UCSD-AML1 (cell line): ENCODE measurements at regions not wholly inside any gene's neighbourhood (a gene's known extent, or its start where the extent isn't known, plus 50 kb on each side); places are given as distances from the start of the nearest gene placed in this dataset.
"Not testable (repeated sequence)": the region's sequence is repeated elsewhere in the genome, so short reads cannot be mapped to it uniquely, and the experiment has no call there.

ENCODE experiments used
- DNase-seq: peaks from one replicate; lab custom pipeline; 2025; ENCODE audit not compliant: unreplicated experiment; lab: John Stamatoyannopoulos, UW

DNA sequence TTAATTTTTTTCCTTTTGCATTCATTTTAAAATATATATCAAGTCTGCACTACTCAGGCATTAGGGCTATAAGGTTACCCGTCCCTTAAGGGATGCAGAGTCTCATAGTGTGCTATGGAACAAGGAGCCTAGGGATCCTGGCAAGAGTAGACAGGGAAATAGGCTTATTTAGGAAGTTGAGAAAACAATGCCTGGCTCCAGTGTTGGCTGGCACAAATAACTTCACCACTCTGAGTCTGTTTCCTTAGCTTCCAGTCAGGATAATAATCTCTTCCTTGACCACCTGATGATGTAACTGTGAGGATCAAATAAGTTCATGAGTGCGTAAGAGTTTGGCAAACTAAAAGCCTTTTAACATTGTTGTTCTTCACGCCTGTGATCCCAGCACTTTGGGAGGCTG is 540.8 kb upstream of the IL12A start:
- no peak for DNase-seq

DNA sequence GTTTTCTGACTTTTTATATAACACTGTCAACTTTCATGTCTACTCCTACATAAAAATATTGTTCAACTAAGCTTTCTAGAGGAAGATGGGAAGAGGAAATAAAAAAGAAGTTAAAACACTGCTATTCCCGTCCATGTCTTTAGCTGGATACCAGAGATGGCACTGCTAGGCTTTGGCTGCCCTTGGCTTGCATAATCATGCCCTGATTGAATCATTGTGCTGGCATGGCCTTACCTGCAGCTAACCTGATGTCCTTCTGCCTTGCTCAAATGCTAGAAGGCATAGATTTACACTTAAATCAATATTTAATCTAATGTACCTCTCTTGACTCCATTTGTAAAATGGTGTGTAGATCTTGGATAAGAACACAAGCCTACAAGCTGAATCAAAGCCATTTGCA is 539.7 kb upstream of the IL12A start:
- no peak for DNase-seq

DNA sequence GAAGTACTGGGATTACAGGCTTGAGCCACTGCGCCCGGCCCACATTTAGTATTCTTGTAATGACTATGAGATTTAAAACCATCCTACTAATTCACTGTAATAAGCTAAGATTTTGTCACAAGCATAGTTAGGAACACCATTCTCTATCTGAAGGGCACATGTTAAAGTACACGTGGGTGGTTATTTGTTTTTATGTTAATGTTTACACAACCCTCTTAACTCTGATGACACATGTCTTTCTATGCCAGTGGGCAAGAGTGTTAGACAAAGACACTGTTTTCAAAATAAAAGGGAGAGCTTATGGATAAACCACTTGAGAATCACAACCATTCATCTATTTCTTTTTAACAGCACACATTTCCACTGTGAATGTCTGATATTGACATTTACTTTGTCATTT is 537.6 kb upstream of the IL12A start:
- no peak for DNase-seq

DNA sequence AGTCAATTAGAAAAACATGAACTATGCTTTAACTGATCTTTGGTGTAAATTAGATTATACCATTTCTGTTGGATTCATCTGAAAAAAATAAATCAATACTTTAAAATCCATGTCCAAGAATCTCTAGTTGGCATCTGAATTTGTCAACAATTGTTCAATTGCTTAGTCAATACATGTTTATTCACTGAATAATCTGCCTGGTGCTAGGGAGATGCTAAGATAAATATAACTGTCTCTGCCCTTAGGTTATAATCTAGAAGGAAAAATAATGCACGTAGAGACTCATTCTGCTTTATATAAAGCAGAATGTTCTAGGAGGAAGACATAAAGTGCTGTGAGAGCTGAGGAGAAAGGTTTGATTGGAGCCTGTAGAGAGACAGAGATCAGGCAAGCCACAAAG is 537.2 kb upstream of the IL12A start:
- no peak for DNase-seq

DNA sequence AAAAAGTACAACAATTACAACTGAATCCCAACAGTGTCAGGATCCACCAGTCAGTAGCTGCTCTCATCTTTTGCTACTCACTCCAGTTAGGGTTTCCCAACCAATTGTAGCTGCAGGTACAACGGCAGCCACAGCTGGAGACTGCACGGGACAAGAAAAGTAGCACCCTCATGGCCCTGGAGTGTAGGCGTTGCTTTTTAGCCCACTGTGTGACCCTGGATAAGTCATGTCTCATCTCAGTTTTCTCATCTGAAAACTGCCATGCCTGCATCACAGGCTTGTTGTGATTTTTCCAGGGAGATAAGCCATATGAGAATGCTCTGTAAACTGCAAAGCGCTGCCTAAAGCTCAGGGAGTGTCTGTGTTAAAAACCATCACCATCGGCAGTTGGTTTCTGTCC is 535.6 kb upstream of the IL12A start:
- DNase-seq: no peak

DNA sequence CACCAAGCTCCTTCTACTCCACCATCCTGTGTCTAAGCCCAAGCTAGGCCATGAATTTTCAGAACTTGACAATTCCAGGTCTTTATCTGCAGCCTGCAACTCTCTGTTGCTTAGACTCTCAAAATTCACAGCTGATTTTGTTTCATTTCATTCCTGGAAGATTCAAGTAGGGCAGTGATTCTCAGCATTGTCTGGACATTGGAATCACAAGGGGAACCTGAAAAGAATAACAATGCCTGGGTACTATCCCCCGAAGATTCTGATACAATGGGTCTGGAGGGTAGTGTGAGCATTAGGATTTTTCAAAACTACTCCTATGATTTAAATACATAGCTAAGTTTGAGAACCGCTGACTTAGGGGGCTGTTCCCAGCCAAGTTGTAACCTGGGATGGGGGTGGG is 534.7 kb upstream of the IL12A start:
- DNase-seq: no peak

DNA sequence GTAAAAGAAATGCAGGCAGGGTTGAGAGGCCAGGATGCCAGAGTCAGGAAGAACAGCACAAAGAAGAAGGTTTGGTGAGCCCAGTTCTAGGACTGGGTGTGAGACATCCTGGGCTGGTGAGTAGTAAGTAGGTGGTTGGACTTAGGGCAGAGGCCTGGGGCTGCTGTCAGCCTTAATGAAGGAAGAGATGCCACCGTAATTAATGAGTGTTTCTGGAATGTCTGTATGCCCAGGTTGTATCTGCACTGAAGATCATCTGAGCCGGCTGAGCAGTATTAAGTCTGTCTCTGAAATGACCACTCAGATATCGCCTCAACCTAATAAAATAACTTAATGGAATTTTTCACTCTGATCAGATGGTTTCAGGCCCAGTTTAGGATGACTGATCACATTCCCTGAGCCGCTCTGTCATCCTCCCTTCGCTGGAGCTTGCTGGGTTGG is 532.9 kb upstream of the IL12A start:
- DNase-seq: no peak

DNA sequence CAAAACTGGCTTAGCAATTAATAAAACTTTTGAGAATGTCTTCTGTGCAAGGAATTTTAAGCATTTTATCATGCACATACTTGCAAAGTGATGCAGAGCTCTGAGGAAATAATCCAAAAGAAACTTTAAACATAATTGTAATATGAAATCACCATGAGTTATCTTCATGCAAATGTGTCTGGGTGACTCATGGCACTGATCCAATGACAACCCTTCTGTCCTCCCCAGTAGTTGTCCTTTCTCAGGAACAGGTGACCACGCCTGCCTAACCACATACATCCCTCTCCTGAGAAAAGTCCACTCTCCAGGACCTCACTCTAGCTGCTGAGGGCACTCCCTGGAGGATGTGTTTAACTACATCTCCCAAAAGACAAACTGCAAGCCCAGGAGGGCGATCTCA is 530.6 kb upstream of the IL12A start:
- no peak for DNase-seq

DNA sequence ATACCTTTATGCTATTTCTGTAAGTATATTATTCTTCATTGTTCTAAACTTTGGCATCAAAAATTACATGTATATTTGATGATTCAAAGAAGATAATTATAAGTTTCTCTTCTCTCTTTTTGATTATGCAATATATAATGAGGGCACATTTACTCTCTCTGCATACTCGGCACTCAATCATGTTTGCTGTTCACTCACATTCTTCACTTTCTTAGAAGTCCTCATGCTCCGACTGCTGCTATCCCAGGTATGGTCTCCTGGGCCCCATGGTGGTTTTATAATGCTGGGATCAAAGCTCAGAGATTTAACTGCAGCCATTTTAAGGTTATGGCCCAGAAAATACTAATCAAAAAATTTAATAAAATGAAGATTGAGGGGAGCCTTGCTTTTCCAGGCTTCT is 529.7 kb upstream of the IL12A start:
- DNase-seq: no peak

DNA sequence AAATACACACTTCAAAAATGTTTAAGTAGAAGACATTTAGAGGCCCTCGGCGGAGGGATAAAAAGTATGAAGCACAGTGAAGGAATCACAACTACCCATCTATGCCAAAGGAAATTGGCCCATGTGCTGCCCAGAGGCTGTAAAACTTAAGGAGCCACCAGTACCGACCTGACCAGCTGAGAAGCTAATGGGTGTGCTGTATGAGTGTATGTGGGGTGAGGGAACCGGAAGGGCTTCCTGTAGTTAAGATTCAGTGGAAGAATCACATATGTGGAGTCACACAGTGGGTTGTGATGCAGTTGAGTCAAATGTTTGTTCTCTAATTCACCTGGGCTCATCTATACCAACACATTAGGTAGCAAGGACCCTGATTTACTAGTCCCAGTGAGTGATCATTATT is 516.0 kb upstream of the IL12A start:
- no peak for DNase-seq

DNA sequence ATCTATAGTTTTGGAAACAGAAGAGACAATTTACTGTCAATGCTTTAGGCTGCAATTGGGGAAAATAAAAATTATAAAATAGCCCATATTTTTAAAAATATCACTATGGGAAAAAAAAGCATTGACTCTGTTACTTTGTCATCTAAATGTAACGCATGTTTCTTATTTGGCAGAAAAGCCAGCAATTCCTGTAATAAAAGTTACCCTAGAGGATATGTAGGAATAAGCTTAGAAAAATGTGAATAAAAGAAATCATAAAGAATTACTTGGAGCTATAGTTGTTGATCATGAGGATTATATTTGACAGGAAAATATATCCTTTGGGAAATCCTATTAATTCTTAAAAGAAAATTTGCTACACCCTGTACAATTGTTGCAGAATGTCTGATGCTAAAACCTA is 515.4 kb upstream of the IL12A start:
- DNase-seq: no peak

DNA sequence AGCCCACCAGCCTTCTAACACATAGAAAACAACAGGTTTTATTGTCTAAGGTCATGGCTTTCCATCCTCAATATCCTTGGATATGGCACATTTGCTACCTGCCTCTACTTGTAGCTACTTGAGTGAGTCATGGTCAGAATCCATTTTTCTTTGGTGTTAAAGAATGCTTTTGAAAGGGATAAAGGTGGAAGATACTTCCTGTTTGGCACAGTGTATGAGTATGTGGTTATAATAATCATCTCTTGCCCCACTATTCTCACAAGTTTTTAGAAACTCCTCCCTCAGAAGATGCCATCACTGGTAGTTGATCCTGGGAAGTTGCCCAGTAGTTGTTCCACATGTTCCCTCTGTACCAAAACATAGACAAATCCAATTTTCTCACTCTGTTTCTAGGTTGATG is 508.6 kb upstream of the IL12A start:
- DNase-seq: no peak

DNA sequence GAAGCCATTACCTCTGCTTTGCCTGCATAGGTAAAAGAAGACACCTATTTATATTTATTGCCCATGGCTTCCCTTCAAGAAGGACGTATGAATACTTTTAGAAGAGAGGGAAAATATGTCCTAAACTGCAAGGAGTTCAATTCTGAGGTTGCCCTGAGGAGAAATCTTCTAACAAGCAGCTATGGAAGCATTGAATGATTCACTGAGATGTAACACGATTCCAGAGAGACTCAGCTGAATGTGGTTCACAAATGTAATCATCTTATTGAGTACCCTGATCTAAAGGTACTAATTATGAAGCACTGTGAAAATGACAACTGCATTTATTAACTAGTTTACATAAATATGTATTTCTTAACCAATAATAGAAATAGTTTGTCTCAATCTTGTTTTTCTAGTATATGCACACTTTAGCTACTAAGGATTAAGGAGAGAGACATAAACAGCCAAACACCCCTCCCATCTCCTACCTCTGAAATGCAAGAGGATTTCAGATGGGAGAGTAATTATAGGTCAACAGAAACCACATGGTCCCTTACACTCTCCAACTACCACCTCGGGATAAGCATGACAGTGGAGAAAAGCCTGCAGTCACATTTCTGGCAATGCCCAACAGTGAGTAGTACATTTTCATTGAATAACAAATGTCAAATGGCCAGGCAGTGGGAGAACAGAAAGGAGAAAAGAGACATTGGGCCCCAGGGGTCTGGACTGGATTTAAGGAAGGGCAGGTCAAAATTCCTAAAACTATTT is 506.2 kb upstream of the IL12A start:
- DNase-seq: no peak

DNA sequence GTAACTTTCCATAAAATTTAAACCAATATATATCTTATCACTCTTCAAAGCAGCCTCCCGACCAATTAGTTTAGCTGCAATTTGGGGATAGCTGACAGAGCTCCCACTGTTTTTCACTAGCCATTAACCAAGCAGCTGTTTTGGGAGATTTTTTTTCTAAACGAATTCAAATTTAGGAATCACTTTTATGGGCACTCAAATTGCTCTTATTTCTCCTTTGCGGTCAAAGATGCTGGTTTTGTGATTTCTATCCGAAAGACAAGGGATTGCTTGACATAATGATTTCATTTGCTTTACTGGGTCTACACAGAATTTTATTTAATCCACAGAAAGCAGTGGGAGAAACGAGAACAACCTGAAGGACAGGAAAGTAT is 505.7 kb upstream of the IL12A start:
- DNase-seq: no peak

DNA sequence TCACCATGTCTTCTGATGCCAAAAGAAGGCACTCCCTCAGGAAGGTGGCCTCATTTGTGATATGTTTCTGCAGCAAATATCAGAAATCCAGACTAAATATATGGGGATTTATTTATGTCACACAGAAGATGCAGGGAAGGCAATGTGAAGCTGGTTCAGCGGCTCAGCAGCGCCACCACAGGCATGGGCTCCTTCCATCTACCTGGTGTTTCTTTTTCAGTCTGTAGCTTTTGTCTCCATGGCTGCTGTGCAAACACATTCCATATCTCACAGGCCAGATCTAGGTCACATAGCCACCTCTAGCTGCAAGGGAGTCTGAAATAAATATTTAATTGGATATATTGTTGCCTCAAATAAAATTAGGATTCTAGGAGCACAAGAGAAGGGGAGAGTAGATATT is 502.1 kb upstream of the IL12A start:
- DNase-seq: no peak

DNA sequence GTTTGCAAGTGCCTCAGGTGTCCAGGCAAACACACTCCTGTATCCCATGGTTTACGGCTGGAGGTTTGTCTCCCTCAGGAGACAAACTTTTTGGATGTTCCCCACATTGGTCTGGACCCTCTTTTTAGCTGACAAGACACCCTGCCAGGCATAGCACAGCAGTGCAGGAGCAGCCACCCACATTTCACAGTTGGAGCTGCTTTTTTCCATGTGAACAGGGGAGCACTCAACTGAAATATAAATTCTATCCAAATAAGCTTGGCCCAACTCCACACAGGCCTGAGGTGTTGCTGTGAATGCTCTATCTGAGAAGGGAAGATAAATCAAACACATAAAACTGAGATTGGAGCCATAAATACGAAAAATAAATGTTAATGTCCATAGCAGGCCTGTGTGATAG is 501.3 kb upstream of the IL12A start:
- DNase-seq: no peak

DNA sequence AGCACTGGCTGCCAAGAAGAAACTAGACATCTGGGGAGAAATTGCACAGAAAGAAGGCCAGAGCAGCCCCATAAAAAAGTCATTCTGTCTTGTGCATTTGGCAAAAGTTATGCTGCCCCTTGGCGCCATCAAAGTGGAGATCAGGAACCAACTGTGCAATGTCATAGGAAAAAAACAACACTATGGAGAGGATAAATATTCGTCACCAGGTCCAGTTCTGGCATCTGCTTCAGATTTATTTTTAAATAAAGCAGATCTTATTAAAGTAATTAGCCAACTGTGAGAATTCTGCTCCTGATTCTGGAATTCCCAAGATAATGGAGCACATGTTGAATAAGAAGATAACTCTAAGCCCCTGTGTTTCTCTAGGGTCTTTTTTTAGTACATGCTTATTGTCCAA is 500.0 kb upstream of the IL12A start:
- no peak for DNase-seq

DNA sequence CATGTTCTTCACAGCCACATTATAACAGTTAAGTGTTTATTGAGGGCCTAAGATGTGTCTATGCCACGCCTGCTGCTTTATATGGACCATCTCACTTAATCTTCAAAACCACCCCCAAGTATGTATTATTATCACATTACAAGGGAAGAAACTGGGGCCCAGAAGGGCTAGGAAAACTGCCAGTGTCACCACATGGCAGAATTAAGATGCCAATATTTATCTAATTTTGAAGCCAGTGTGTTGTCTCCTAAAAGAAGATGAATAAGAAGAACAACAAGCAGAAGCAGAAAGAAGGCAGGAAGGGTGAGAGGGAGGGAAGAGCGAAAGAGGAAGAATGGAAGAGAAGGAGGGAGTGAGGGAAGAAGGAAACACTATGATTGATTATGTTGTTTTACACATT is 491.3 kb upstream of the IL12A start:
- DNase-seq: no peak

DNA sequence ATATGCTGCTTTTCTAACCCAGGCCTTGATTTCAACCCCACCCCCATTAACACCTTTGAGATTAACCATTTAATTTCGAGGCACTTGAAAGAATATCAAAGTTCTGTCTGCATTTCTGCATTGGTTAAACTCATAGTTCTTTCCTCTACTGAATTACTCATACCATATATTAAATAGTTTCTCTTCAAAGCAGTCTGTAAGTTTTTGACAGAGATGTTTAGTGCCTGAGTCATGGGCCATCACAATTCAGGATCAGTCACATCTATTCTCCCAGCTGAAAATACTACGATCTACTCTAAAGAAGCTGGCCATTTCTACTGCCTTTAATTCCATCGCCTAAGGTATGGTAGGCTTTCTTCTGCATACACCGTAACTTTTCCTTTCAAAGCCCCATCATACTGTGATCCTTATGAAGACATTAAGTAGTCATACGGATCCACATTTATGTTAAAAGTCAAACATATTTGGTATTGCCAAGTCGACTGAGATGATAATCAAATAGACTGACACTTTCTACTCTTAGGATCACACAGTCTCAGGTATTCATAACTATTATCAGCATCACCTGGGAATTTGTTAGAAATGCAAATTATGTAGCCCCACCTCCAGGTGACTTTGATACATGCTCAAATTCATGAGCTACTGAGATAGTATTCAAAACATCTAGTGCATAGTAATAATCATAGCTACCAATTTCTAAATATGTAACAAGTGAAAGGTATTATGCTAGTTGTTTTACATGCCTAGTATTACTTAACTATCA is 489.4 kb upstream of the IL12A start:
- no peak for DNase-seq

DNA sequence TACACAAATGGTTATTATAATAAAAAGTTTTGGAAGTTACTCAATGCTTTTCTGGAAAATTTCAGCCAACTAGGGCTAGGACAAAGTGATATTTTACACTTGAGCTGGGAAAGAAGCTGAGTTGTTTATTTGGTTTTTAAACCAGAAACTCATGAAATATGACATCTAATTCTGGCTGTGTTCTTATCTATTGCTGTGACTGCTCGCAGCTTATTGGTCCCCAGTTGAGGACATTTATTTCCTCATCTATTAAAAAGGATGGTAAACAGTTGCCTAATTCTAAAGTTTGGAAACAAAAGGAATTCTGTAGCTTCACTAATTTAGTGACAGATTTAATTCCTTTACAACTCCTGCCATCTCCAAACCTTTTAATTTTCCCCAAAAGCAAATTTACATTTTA is 487.6 kb upstream of the IL12A start:
- no peak for DNase-seq

DNA sequence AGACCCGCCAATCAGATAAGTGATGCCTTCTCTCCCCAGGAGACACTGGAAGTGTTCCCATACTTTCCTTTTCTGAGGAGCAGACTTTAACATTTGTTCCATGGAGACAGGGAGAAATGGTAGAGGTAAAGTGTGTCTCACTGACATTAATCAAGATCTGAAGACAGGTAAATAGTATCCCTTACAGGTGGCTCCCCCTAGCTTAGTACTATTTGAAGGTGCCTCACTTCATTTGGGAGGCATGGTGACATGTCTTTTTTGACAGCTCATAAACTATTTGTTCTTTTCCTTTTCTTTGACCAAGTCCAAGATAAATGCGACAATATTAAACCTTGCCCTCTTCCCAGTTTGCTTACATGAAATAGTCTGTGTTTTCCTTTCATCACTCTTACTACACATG is 485.6 kb upstream of the IL12A start:
- no peak for DNase-seq

DNA sequence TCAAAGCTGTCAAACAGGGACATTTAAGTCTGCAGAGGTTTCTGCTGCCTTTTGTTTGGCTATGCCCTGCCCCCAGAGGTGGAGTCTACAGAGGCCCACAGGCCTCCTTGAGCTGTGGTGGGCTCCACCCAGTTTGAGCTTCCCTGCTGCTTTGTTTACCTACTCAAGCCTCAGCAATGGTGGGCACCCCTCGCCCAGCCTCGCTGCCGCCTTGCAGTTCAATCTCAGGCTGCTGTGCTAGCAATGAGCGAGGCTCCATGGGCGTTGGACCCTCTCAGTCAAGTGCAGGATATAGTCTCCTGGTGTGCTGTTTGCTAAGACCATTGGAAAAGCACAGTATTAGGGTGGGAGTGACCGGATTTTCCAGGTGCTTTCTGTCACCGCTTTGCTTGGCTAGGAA is 477.6 kb upstream of the IL12A start:
- DNase-seq: not testable (repeated sequence)

DNA sequence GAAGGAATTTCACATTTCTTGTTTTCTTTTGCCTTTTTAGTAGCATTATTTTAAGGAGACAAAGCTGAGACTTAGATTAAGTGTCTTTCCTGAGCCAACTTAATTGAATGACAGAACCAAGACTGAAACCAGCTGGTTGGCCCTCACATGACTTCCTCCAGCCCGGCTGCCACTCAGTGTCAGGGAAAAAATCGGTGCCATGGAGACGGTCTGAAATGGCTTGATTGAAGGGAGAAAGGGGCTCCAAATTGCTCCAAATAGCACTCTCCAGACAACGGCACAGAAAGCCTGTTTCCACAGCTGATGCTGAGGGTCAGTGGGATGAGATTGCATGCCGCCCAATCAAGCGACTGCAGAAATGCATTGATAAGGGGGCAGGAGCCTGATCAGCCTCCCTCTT is 475.2 kb upstream of the IL12A start:
- no peak for DNase-seq
